KMS-11 (cell line): ENCODE measurements at regions not wholly inside any gene's neighbourhood (a gene's known extent, or its start where the extent isn't known, plus 50 kb on each side); places are given as distances from the start of the nearest gene placed in this dataset.

Source experiments
- H2AFZ ChIP-seq: fragments of 200-600 bp; sonication (generic); 2 replicates; pipeline ENCODE4 v1.6.1; 2016; ENCODE audit warnings: antibody characterized with exemption, mixed run types, low read depth
- H3K27ac ChIP-seq: fragments of 200-600 bp; sonication (generic); 2 replicates; pipeline ENCODE4 v1.6.1; 2016; ENCODE audit warnings: mild to moderate bottlenecking, mixed run types
- H3K27me3 ChIP-seq: fragments of 200-600 bp; sonication (generic); 2 replicates; pipeline ENCODE4 v1.6.1; 2017; ENCODE audit warnings: mild to moderate bottlenecking, low read depth, mixed run types, moderate library complexity; ENCODE audit not compliant: insufficient read depth
- H3K36me3 ChIP-seq: fragments of 200-600 bp; sonication (generic); 2 replicates; pipeline ENCODE4 v1.6.1; 2017; ENCODE audit warnings: mild to moderate bottlenecking, mixed run types; ENCODE audit not compliant: insufficient read depth
- H3K4me1 ChIP-seq: fragments of 200-600 bp; sonication (generic); 2 replicates; pipeline ENCODE4 v1.6.1; 2016; ENCODE audit warnings: mild to moderate bottlenecking, low read depth, mixed run types; ENCODE audit not compliant: poor library complexity, severe bottlenecking
- H3K4me2 ChIP-seq: fragments of 200-600 bp; sonication (generic); 2 replicates; pipeline ENCODE4 v1.7.0; 2016; ENCODE audit warnings: mild to moderate bottlenecking, mixed run types
- H3K4me3 ChIP-seq: fragments of 200-600 bp; sonication (generic); IDR thresholded peaks from 2 replicates; pipeline ENCODE4 v1.6.1; 2017; ENCODE audit warnings: low read depth, low read length, mixed read lengths; ENCODE audit not compliant: insufficient read depth
- H3K79me2 ChIP-seq: fragments of 200-600 bp; sonication (generic); 2 replicates; pipeline ENCODE4 v1.6.1; 2016; ENCODE audit warnings: low read depth, mixed run types; ENCODE audit not compliant: insufficient read depth
- H3K9ac ChIP-seq: fragments of 200-600 bp; sonication (generic); 2 replicates; pipeline ENCODE4 v1.6.1; 2016; ENCODE audit warnings: mild to moderate bottlenecking, mixed run types
- H4K20me1 ChIP-seq: fragments of 200-600 bp; sonication (generic); 2 replicates; pipeline ENCODE4 v1.6.1; 2016; ENCODE audit warnings: mild to moderate bottlenecking, mixed run types; ENCODE audit not compliant: insufficient read depth
- TF ChIP-seq, protein P1 (sequence below): fragments of 200-600 bp; sonication (generic); conservative IDR thresholded peaks from 2 replicates; pipeline ENCODE4 v1.6.1; 2017; ENCODE audit warnings: low read depth, mild to moderate bottlenecking, antibody characterized with exemption, low read length, moderate library complexity, mixed read lengths

DNA sequence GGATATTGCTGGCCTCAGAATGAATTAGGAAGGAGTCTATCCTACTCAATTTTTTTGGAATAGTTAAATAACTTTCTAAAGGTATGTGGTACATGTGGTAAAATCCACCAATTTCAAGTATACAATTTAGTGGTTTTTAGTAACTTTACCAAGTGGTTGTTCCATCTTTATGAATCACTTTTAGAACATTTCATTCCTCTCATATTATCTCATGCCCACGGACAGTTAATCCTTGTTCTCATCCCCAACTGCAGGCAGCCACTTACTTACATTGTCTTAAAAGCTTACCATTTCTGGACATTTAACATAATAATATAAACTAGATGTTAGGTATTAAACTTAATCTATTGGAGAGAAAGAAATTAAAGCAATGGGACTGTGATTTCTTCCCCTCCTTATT, 146.3 kb upstream of the ZC3H15 start:
- Histone ChIP-seq H3K36me3 (no peaks in the 10 kb centered on the region), H3K4me2 (no peak overlapping the region), H4K20me1 (no peaks in the 10 kb centered on the region)

DNA sequence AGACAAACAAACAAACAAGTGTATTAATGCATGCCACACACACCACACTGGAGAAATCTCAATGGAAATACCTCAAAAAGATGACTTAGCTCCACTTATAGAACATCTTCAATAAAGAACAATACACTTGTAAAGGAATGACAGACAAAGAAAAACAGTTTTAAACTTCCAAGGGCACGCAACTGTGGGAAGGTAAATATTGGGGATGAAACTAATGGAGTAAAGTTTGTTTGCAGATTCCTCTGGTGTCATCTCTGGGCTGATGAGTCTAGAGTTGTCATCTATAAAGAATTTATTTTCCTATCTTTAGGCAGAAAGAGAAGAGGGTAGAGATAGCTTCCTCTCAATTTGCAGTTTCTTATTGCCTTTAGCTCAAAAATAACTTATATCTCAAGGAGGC, 144.0 kb upstream of the ZC3H15 start:
- H4K20me1 ChIP-seq = no peaks in the 10 kb centered on the region
- no peaks in the 10 kb centered on the region for H3K4me1 ChIP-seq
- no peaks in the 10 kb centered on the region for H3K27me3 ChIP-seq
- TF ChIP-seq, protein P1, sequence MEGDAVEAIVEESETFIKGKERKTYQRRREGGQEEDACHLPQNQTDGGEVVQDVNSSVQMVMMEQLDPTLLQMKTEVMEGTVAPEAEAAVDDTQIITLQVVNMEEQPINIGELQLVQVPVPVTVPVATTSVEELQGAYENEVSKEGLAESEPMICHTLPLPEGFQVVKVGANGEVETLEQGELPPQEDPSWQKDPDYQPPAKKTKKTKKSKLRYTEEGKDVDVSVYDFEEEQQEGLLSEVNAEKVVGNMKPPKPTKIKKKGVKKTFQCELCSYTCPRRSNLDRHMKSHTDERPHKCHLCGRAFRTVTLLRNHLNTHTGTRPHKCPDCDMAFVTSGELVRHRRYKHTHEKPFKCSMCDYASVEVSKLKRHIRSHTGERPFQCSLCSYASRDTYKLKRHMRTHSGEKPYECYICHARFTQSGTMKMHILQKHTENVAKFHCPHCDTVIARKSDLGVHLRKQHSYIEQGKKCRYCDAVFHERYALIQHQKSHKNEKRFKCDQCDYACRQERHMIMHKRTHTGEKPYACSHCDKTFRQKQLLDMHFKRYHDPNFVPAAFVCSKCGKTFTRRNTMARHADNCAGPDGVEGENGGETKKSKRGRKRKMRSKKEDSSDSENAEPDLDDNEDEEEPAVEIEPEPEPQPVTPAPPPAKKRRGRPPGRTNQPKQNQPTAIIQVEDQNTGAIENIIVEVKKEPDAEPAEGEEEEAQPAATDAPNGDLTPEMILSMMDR = no peak
- no peak overlapping the region for H3K4me2 ChIP-seq
- no peaks in the 10 kb centered on the region for H3K36me3 ChIP-seq
- no peak overlapping the region for H3K9ac ChIP-seq
- no peak overlapping the region for H3K4me3 ChIP-seq
- no peaks in the 10 kb centered on the region for H3K79me2 ChIP-seq
- H3K27ac ChIP-seq = no peak overlapping the region
- no peak overlapping the region for H2AFZ ChIP-seq

More for the DNA sequence above, 146.3 kb upstream of the ZC3H15 start:
- TF ChIP-seq, protein P1 = no peak
- Histone ChIP-seq H3K4me3 (no peak overlapping the region), H3K4me1 (no peaks in the 10 kb centered on the region), H3K27me3 (no peaks in the 10 kb centered on the region), H3K27ac (no peak overlapping the region), H3K79me2 (no peaks in the 10 kb centered on the region), H3K9ac (no peak overlapping the region), H2AFZ (no peak overlapping the region)

DNA sequence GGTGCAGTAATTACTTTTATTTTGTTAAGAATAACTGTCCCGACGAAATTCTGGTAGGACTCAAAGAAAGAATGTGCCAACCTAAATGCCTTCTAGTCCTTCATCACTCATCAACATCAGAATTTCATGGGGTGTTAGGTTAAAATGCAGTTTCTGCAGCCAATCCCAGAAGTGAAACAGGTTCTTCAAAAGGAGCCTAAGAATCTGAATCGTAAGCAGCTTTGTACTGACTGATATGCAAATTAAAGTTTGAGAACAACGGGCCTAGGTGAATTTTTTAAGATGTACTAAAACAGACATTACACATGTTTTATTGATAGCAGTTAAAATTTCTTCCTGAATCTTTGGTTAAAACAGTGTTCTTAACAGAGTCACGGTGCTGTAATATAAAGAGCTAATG, 140.3 kb upstream of the ZC3H15 start:
- Histone ChIP-seq H3K79me2 (no peaks in the 10 kb centered on the region), H3K4me1 (peaks cover 16% of the 10 kb centered on the region), H3K4me3 (no peak overlapping the region), H4K20me1 (no peaks in the 10 kb centered on the region), H3K36me3 (no peaks in the 10 kb centered on the region), H2AFZ (no peak overlapping the region), H3K27ac (no peak overlapping the region), H3K27me3 (no peaks in the 10 kb centered on the region), H3K4me2 (no peak overlapping the region), H3K9ac (no peak overlapping the region)
- TF ChIP-seq, protein P1 = no peak

DNA sequence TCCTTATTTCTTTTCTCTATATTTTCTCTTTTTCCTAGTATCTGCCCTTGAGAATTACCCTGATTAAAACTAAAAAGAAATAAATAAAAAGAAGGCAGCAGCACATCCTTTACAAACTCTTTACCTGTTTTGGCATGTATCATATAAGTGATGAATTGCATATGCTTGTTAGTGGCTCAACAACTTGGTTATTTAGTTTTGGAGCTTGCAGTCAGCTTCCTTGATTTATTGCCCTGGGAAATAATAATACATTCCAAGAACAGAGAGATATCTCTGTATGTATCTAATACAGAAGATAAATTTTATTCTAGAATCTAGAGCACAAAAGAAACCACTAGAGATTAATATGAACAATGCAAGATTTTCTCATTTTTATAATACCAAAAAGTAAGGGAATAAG, 139.8 kb upstream of the ZC3H15 start:
- H4K20me1 ChIP-seq = no peaks in the 10 kb centered on the region
- H3K27me3 ChIP-seq = no peaks in the 10 kb centered on the region
- peaks cover 16% of the 10 kb centered on the region for H3K4me1 ChIP-seq
- no peaks in the 10 kb centered on the region for H3K36me3 ChIP-seq
- no peaks in the 10 kb centered on the region for H3K79me2 ChIP-seq
- H3K9ac ChIP-seq = no peak overlapping the region
- TF ChIP-seq, protein P1 = no peak
- H3K4me3 ChIP-seq = no peak overlapping the region
- no peak overlapping the region for H2AFZ ChIP-seq
- H3K27ac ChIP-seq = no peak overlapping the region
- H3K4me2 ChIP-seq = no peak overlapping the region
